ENCODE measurements at regions not wholly inside any gene's neighbourhood (a gene's known extent, or its start where the extent isn't known, plus 50 kb on each side); places are given as distances from the start of the nearest gene placed in this dataset.

GRCh38 chr5:30149526-30149925 lies 1044.0 kb upstream of the CDH6 start:
- TF ChIP-seq SP2 (IDR thresholded peaks at IDR 0.05; ENCODE audit: low read length) (no peak), CTCF (IDR thresholded peaks at IDR 0.05; ENCODE audit: control extremely low read depth in 1 of 3, insufficient read depth in 1 of 3, low read depth in 1 of 3, low read length in 3 of 3) (no peak), ZNF274 (IDR thresholded peaks at IDR 0.05; ENCODE audit: borderline replicate concordance, extremely low read depth, low read length) (no peak), KDM5A (IDR thresholded peaks at IDR 0.05; ENCODE audit: low read length) (no peak), POLR2A (IDR thresholded peaks at IDR 0.05; ENCODE audit: control extremely low read depth in 1 of 2, low read depth in 2 of 2, low read length in 2 of 2) (no peak), CHD1 (IDR thresholded peaks at IDR 0.05; ENCODE audit: low read depth, low read length) (no peak), CHD2 (IDR thresholded peaks at IDR 0.05; ENCODE audit: low read length) (no peak), POU5F1 (IDR thresholded peaks at IDR 0.05; ENCODE audit: low read depth, low read length) (no peak), CEBPB (IDR thresholded peaks at IDR 0.05; ENCODE audit: low read depth, low read length) (no peak), JUND (IDR thresholded peaks at IDR 0.05; ENCODE audit: low read length) (no peak), JUN (IDR thresholded peaks at IDR 0.05; ENCODE audit: low read depth, low read length) (no peak), EZH2 (IDR thresholded peaks at IDR 0.05; ENCODE audit: low read depth, low read length, severe bottlenecking) (no peak)

Data from H1 (cell line).